ENCODE measurements at regions not wholly inside any gene's neighbourhood (a gene's known extent, or its start where the extent isn't known, plus 50 kb on each side); places are given as distances from the start of the nearest gene placed in this dataset.
"Not testable (repeated sequence)": the region's sequence is repeated elsewhere in the genome, so short reads cannot be mapped to it uniquely, and the experiment has no call there.

- DNase-seq, result no peak
These were observed 632.4 kb upstream of the ZFP42 start for GRCh38 chr4:187362937-187363857.

GRCh38 chr4:187364401-187364800, 631.2 kb upstream of the ZFP42 start:
- no peak for DNase-seq

- DNase-seq, result no peak
These were observed 630.7 kb upstream of the ZFP42 start for GRCh38 chr4:187364851-187365250.

GRCh38 chr4:187366530-187366929, 629.0 kb upstream of the ZFP42 start:
- no peak for DNase-seq

- DNase-seq, result no peak
These were observed 624.7 kb upstream of the ZFP42 start for GRCh38 chr4:187370918-187371317.

GRCh38 chr4:187378441-187378840, 617.1 kb upstream of the ZFP42 start:
- DNase-seq, result no peak

GRCh38 chr4:187380181-187380581, 615.4 kb upstream of the ZFP42 start:
- no peak for DNase-seq

- no peak for DNase-seq
These were observed 612.4 kb upstream of the ZFP42 start for GRCh38 chr4:187383181-187383580.

- DNase-seq, result no peak
These were observed 607.8 kb upstream of the ZFP42 start for GRCh38 chr4:187387739-187388138.

- no peak for DNase-seq
These were observed 606.2 kb upstream of the ZFP42 start for GRCh38 chr4:187389420-187389819.

GRCh38 chr4:187390646-187391045, 604.9 kb upstream of the ZFP42 start:
- no peak for DNase-seq

- DNase-seq, result no peak
These were observed 601.8 kb upstream of the ZFP42 start for GRCh38 chr4:187393531-187394344.

GRCh38 chr4:187396106-187396505, 599.5 kb upstream of the ZFP42 start:
- DNase-seq, result no peak

- not testable (repeated sequence) for DNase-seq
These were observed 587.1 kb upstream of the ZFP42 start for GRCh38 chr4:187408447-187408846.

GRCh38 chr4:187413564-187414358, 581.8 kb upstream of the ZFP42 start:
- DNase-seq, result no peak

- no peak for DNase-seq
These were observed 580.9 kb upstream of the ZFP42 start for GRCh38 chr4:187414716-187415115.

- DNase-seq, result no peak
These were observed 580.3 kb upstream of the ZFP42 start for GRCh38 chr4:187415231-187415630.

GRCh38 chr4:187416216-187416615, 579.4 kb upstream of the ZFP42 start:
- DNase-seq, result no peak

GRCh38 chr4:187417721-187418120, 577.9 kb upstream of the ZFP42 start:
- no peak for DNase-seq

- no peak for DNase-seq
These were observed 572.9 kb upstream of the ZFP42 start for GRCh38 chr4:187422655-187423054.

- DNase-seq, result no peak
These were observed 570.9 kb upstream of the ZFP42 start for GRCh38 chr4:187424636-187425035.

GRCh38 chr4:187426511-187426910, 569.1 kb upstream of the ZFP42 start:
- no peak for DNase-seq

GRCh38 chr4:187432310-187432709, 563.3 kb upstream of the ZFP42 start:
- no peak for DNase-seq
